ENCODE measurements at regions not wholly inside any gene's neighbourhood (a gene's known extent, or its start where the extent isn't known, plus 50 kb on each side); places are given as distances from the start of the nearest gene placed in this dataset.

DNA sequence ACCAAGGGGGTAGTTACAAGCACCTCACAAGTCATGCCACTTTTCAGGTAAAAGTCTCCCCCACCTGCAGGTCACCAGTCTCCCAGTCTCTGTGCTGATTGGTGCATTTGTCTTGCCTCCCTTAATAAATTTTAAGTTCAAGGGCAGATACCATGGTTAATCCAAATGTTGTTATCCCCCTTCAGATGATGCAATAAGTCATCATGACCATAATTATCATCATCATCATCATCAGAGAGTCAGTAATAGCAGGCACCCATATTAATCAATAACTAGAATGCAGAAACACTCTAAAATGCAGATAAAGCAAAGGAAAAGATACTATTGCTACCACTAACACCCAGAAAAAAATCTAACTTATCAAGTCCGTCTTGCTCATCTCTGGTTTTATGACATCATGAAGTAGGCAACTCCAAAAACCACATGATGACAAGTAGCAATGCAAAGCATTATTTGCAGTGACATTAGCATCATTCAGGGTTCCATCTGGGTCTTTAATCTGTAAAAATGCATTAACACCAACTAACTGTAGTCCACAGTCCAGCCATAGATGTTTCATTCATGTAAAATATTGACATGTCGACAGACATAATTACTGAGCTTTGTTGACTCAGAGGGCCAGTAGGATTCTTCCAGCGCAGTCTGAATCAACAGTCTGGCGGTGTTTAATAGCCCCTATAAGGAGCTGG lies 492.0 kb upstream of the RUNX1 start:
- TF ChIP-seq CTCF (IDR thresholded peaks at IDR 0.05) (no peak), POLR2A (IDR thresholded peaks at IDR 0.05) (no peak), POLR2AphosphoS5 (IDR thresholded peaks at IDR 0.05) (no peak)

Measured in upper lobe of left lung (tissue), 4 donors.